Body of pancreas (tissue), 4 donors: ENCODE measurements at regions not wholly inside any gene's neighbourhood (a gene's known extent, or its start where the extent isn't known, plus 50 kb on each side); places are given as distances from the start of the nearest gene placed in this dataset.

Source experiments
- ATAC-seq: fragments of 150-250 bp; one replicate; pipeline ENCODE4 v1.9.1; 2016
- DNase-seq, 4 donors: peaks; one replicate each; pipeline ENCODE4 v3.0.0-alpha.2; 2019
- H3K27ac ChIP-seq, 4 donors: fragments of 200-600 bp; sonication (generic); 1 replicate in 3 of 4; 2 replicates in 1 of 4; pipeline versions ENCODE4 v1.5.1 to v1.6.1; 2016 to 2019; ENCODE audit warnings: mild to moderate bottlenecking in 1 of 4, mixed read lengths in 1 of 4, moderate library complexity in 1 of 4
- H3K27me3 ChIP-seq, 2 donors: fragments of 200-600 bp; sonication (generic); one replicate each; pipeline ENCODE4 v1.6.0; 2016; ENCODE audit warnings: mild to moderate bottlenecking in 1 of 2
- H3K36me3 ChIP-seq, 2 donors: fragments of 200-600 bp; sonication (generic); replicated peaks in 1 of 2; 2 replicates each; pipeline ENCODE4 v1.5.1; 2016; ENCODE audit warnings: low read depth in 2 of 2; ENCODE audit not compliant: insufficient read depth in 1 of 2
- H3K4me1 ChIP-seq: fragments of 200-600 bp; sonication (generic); one replicate; pipeline ENCODE4 v1.6.0; 2016
- H3K4me3 ChIP-seq, 2 donors: fragments of 200-600 bp; sonication (generic); 1 replicate in 1 of 2; 2 replicates in 1 of 2; pipeline ENCODE4 v1.5.1; 2016 to 2019
- H3K9me3 ChIP-seq, 3 donors: fragments of 200-600 bp; sonication (generic); 1 replicate in 2 of 3; 2 replicates in 1 of 3; pipeline ENCODE4 v1.5.1; 2016
- CTCF ChIP-seq, 7 experiments: fragments of 450-650 bp in 4 of 7; fragments of 200-600 bp in 3 of 7; sonication (generic) in 3 of 7; IDR thresholded peaks; one replicate each; pipeline ENCODE4 v1.5.1; 2016 to 2019; ENCODE audit warnings: antibody characterized with exemption in 7 of 7
- POLR2A ChIP-seq, 3 donors: fragments of 450-650 bp; IDR thresholded peaks; one replicate each; pipeline ENCODE4 v1.6.1; 2016; ENCODE audit warnings: antibody characterized with exemption in 3 of 3, mild to moderate bottlenecking in 2 of 3
- WGBS, 2 donors: methylation state at CpG; one replicate each; pipeline ENCODE4 v1.1.5; 2017; 5-methylcytosine and 5-hydroxymethylcytosine counted together
- intact Hi-C: fragments of 100-400 bp; cut with DNase I; formaldehyde crosslinking; loops from one replicate; pipeline ENCODE4 v1.15.1; 2023

DNA sequence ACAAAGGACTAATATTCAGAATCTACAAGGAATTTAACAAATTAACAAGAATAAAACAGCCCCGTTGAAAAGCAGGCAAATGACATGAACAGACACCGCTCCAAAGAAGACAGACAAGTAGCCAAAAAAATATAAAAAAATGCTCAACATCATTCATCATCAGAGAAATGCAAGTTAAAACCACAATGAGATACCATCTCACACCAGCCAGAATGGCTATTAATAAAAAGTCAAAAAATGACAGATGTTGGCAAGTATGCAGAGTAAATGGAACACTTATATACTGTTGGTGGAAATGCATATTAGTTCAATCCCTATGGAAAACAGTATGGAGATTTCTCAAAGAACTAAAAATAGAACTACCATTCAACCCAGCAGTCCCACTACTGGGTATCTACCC, 302.7 kb upstream of the RGMB start:
- Histone ChIP-seq H3K27me3 (no peaks in the 10 kb centered on the region), H3K36me3 (no peaks in the 10 kb centered on the region), H3K27ac (no peak overlapping the region), H3K4me1 (no peaks in the 10 kb centered on the region), H3K9me3 (no peaks in the 10 kb centered on the region), H3K4me3 (no peak overlapping the region)
- WGBS, 2 donors: 84 to 91% methylated on average over 2 of the region's 2 CpGs
- intact Hi-C loops: no loop called here
- no peak for ATAC-seq
- TF ChIP-seq CTCF (IDR thresholded peaks at IDR 0.05) (no peak), POLR2A (IDR thresholded peaks at IDR 0.05) (no peak)
- DNase-seq: no peak

DNA sequence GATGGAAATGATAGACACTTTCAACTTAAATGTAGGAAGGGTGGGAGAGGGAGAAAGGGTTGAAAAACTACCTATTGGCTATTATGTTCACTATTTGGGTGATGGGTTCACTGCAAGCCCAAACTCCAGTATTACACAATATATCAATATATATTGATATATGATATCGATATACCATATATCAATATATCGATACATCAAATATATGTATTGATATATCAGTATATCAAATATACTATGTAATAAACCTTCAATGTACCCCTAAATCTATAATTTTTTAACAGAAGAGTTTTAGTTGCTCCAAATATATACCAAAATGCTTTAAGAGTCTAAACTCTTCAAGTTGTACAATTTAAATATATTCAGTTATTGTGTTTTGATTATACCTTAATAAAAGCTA, 302.0 kb upstream of the RGMB start:
- no peak for DNase-seq
- intact Hi-C loops: no loop called here
- no peaks in the 10 kb centered on the region for H3K36me3 ChIP-seq
- no peaks in the 10 kb centered on the region for H3K4me1 ChIP-seq
- no peak overlapping the region for H3K27ac ChIP-seq
- TF ChIP-seq CTCF (IDR thresholded peaks at IDR 0.05): no peak
- no peak for TF ChIP-seq POLR2A (IDR thresholded peaks at IDR 0.05)
- H3K27me3 ChIP-seq: no peaks in the 10 kb centered on the region
- no peak overlapping the region for H3K4me3 ChIP-seq
- no peaks in the 10 kb centered on the region for H3K9me3 ChIP-seq
- WGBS, 2 donors: 94 to 98% methylated on average over 2 of the region's 2 CpGs
- ATAC-seq: no peak

GRCh38 chr5:98474216-98474615, 299.2 kb upstream of the RGMB start:
- ATAC-seq (no peak), DNase-seq (no peak)
- intact Hi-C loops: no loop called here
- Histone ChIP-seq H3K4me1 (no peaks in the 10 kb centered on the region), H3K36me3 (no peaks in the 10 kb centered on the region), H3K27me3 (no peaks in the 10 kb centered on the region), H3K4me3 (no peak overlapping the region), H3K27ac (no peak overlapping the region), H3K9me3 (no peaks in the 10 kb centered on the region)
- WGBS, 2 donors: 86 to 89% methylated on average over 2 of the region's 2 CpGs
- no peak for TF ChIP-seq CTCF (IDR thresholded peaks at IDR 0.05)
- TF ChIP-seq POLR2A (IDR thresholded peaks at IDR 0.05): no peak

DNA sequence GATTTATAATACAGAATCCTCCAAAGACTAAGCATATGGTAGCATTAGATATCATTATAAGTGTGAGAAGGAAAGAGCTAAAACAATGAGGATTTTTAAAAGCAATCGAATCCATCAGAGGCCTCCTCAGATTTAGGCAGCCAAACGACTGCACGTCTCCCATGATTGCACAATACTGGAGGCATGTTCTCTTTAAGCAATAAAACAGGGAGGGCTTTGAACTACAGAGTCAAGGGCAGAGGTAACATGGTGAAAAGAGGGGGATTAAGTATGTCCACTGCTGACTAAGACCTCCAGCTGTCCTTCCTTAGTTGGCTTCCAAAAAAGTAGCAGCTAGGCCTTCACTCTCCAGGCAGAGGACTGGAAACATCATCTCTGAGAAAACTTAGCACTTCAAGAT, 298.7 kb upstream of the RGMB start:
- Histone ChIP-seq H3K4me3 (no peak overlapping the region), H3K4me1 (no peaks in the 10 kb centered on the region), H3K36me3 (no peaks in the 10 kb centered on the region), H3K27me3 (no peaks in the 10 kb centered on the region), H3K9me3 (no peaks in the 10 kb centered on the region), H3K27ac (no peak overlapping the region)
- TF ChIP-seq CTCF (IDR thresholded peaks at IDR 0.05) (no peak), POLR2A (IDR thresholded peaks at IDR 0.05) (no peak)
- WGBS, 2 donors: 68 to 81% methylated on average over 3 of the region's 3 CpGs
- intact Hi-C loops: no loop called here
- ATAC-seq: no peak
- DNase-seq: no peak

GRCh38 chr5:98482321-98483300, 290.9 kb upstream of the RGMB start:
- 63 to 70% methylated on average over 3 of the region's 3 CpGs for WGBS, 2 donors
- no peaks in the 10 kb centered on the region for H3K4me1 ChIP-seq
- no peak for TF ChIP-seq POLR2A (IDR thresholded peaks at IDR 0.05)
- no peak for TF ChIP-seq CTCF (IDR thresholded peaks at IDR 0.05)
- no peaks in the 10 kb centered on the region for H3K27me3 ChIP-seq
- H3K27ac ChIP-seq: no peak overlapping the region
- peaks cover 0 to 4% (median 0%) of the 10 kb centered on the region in 3 donors for H3K9me3 ChIP-seq
- DNase-seq (no peak), ATAC-seq (no peak)
- intact Hi-C loops: no loop called here
- H3K36me3 ChIP-seq: no peaks in the 10 kb centered on the region
- no peak overlapping the region for H3K4me3 ChIP-seq
